GM12801 (cell line): ENCODE measurements at regions not wholly inside any gene's neighbourhood (a gene's known extent, or its start where the extent isn't known, plus 50 kb on each side); places are given as distances from the start of the nearest gene placed in this dataset.

Experiments used
- TF ChIP-seq, protein P1 (sequence below): IDR thresholded peaks from one replicate; pipeline ENCODE4 v1.5.1; 2011; ENCODE audit warnings: control low read depth; ENCODE audit not compliant: insufficient read length; ENCODE audit errors: extremely low read depth

DNA sequence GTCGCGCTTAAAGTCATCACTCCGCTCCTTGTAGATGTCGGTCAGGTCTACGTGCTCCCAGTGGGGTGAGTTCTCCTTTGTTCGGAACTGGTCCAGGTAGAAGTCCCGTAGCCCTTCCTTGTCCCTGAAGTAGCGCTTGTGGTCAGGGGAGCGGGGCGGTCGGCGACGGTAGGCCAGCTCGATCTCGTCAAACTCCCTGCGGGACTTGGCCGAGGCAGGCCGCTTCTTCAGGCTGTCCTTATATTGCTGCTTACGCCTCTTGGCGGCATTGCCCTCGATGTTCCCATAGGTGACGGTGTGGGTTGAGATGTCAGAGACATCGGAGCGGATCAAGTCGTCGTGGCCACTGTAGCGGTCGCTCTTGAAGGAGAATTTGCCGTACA lies 367.2 kb downstream of the EMP1 start:
- TF ChIP-seq, protein P1, sequence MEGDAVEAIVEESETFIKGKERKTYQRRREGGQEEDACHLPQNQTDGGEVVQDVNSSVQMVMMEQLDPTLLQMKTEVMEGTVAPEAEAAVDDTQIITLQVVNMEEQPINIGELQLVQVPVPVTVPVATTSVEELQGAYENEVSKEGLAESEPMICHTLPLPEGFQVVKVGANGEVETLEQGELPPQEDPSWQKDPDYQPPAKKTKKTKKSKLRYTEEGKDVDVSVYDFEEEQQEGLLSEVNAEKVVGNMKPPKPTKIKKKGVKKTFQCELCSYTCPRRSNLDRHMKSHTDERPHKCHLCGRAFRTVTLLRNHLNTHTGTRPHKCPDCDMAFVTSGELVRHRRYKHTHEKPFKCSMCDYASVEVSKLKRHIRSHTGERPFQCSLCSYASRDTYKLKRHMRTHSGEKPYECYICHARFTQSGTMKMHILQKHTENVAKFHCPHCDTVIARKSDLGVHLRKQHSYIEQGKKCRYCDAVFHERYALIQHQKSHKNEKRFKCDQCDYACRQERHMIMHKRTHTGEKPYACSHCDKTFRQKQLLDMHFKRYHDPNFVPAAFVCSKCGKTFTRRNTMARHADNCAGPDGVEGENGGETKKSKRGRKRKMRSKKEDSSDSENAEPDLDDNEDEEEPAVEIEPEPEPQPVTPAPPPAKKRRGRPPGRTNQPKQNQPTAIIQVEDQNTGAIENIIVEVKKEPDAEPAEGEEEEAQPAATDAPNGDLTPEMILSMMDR = no peak

DNA sequence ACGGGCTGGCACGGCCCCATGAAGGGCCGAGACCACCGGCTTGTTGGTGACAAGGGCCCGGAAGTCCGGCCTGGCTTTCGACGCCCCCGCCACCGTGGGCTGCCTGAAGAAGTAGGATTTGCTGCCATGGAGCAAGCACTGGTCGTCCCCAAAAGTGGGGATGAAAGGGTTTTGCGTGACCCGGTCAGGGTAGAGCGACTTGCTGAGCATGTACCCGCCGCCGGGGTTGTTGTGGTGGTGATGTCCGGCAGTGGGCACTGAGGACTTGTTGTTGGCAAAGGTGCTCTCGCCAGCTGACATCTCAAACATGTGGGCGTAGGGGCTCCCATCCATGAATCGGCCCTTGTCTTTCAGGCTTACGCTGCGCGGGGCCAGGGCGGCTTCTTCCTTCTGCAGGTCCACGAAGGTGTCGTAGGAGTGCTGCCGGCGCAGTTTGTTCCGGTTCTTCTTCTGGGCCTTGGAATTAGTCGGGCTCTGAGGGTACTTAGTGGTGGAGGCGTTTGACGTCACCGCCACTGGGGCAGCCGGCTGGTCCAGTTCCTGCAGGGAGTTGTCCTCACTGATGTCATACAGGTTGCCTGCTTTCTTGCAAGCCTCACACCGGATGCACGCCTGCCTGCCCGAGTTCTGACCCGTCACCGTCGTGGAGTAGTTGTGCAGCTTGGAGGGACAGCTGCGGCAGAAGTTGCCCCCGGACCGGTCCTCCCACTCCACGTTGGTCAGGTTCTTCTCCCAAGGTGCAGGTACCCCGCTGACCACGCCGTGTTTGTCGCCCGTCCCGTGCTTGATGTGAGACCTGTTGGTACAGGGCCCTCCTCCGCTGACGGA lies 366.6 kb downstream of the EMP1 start:
- TF ChIP-seq, protein P1 = no peak

DNA sequence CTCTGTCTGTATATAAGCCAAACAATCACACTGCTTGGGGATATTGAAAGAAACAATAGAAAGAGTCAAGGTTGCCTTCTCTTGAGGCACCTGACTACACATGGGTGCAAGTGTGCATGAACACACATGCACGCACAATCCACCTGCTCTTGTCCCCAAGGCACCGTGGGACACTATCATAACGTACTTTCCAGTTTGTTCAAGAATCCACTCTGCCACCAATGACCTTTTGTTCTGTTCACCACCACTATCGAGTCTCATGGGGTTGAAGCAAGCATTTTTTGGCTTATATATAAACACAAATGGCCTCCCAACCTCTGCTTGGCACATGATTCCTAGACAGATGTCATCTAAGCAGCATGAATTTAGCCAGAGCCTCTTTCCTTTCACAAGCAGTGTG lies 365.4 kb downstream of the EMP1 start:
- TF ChIP-seq, protein P1 = no peak

DNA sequence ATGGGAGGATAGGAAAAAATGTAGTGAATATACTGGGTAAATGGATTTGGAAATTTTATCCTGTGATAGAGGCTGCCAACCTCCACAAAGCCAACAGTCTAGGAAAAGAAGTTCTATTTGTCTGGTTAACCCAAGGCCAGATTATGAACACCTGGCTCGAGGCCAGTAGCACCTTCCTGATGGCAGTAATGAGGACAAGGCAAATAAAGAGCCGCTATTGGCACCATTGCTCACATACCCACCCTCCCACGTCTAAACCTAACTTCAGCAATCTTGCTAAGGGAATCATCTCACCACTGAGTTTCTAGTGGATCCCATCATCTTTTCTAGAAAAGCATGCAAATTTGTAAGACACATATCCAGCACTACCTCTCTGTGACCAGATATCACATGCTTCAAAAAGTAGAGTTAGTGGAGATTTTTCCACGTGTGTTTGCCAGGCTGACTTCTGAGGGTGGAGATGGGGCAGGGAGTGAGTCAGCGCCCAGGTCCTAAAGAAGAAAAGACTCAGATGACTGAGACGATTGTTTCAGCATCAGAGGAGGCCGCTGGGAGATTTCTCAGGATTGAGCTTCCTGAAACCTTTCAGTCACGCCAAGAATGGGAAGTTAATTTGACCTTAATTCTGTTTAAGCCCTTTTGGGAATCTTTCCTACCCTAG lies 362.9 kb downstream of the EMP1 start:
- TF ChIP-seq, protein P1 = no peak

DNA sequence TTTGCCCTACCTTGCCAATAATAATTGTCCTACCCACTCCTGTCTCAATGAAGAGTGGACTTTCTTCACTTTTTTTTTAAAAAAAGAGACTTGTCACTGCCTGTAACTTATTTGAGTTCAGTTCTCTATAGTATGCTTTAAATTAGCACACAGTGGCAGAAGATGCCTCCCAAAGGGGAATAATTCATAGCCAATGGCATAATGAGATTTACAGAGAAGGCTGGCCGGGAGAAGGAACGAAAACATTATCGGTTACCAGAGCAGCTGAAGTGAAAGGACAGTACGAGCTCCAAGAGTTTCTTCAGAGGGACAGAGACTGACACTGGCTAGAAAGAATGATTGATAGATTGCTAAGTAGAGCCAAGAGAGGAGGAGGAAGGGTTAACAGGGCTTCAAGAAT lies 356.3 kb downstream of the EMP1 start:
- TF ChIP-seq, protein P1 = no peak

GRCh38 chr12:13547283-13547682 lies 350.8 kb downstream of the EMP1 start:
- TF ChIP-seq, protein P1 = no peak

DNA sequence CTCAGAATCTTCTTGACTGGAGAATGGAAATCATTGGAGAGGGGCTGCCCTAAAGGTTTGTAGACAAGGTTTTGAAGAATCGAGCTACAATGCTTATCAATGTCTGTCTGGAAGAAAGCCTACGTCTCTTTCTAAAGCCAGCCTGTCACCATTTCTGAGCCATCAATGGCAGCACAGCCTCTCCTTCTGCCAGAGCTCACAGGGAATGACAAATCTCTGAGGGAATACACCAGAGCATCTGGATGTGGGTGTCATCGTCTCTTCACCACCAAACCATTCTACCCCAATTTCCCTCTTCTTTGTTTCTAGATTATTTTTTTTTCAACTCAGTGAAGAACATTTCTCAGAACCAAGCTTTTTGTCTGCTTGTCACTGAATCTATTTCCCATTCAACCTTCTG lies 349.7 kb downstream of the EMP1 start:
- TF ChIP-seq, protein P1 = no peak
